ENCODE measurements at regions not wholly inside any gene's neighbourhood (a gene's known extent, or its start where the extent isn't known, plus 50 kb on each side); places are given as distances from the start of the nearest gene placed in this dataset.

- DNase-seq (ENCODE audit: low spot score) = no peak
Measured at GRCh38 chr9:135252980-135253304, 165.5 kb downstream of the OLFM1 start.

DNA sequence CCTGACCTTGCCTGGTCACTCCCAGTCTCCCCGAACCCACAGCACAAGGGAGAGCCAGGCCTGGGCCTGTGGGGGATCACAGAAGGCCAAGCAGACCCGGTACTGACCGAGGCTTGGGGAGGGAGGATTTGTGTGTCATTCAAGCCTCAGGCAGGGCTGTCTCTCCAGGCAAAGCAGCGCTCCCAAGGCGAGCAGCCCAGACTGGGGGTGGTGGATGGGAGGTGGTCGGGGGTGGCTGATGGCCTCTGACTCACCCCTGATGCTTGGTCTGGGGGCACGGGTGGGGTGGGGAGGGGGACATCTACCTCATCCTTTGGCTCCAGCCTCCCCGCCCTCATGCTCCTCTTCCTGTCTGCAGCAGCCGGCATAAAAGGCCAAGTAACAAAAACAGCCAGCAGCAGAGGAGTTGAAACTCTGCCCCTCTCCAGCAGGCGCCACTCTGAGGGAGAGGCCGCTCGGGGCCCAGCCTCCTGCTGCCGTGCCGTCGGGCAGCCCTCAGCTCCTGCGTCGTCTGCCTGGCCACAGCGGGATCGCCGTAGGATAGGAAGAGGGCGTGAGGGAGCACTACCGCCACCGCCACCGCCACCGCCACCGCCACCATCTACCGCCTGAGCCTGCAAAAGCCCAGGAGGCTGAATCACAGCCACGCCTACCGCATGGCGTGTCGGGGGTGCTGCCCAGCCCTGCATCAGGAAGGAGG lies 166.0 kb downstream of the OLFM1 start:
- DNase-seq (ENCODE audit: low spot score) = peak; percentile 37

- DNase-seq (ENCODE audit: low spot score) = no peak
Measured at GRCh38 chr9:135254176-135255032, 166.9 kb downstream of the OLFM1 start.

DNA sequence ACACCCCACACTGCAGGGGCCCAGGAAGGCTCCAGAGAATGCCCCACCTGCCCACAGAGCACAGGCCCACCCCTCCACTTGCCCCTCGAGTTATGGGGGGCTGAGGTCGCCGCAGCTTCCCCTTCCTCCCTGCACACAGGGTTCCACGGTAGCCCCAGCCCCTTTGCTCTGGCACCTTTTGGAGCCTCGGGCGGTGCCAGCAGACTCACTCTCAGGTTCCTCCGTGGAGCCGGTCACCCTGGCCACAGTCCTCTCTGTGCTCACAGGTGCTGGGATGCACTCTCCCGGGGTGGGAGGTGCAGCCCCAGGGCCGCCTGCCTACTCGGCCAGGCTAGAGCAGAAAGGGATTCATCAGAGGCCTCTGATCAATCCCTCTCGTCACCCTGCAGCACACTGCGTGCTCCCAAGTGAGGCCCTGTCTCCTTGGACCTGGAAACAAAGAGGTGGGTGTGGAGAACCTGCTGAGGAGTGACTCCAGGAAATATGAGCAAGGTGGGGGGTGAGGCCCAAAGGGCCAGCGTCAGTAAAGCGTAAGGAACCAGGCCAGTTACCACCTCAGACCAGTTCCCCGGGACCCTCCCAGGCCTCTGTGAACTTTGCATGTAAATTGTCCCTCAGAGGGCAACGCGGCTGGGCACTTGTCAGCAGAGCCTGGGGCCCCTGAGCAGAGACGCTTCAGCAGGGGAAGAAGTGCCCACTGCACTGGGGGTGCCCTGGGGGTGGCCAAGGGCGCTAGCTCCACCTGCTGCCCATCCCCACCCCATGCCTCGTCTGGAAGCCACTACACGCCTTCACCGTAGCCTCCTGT lies 167.8 kb downstream of the OLFM1 start:
- DNase-seq (ENCODE audit: low spot score) = no peak

DNA sequence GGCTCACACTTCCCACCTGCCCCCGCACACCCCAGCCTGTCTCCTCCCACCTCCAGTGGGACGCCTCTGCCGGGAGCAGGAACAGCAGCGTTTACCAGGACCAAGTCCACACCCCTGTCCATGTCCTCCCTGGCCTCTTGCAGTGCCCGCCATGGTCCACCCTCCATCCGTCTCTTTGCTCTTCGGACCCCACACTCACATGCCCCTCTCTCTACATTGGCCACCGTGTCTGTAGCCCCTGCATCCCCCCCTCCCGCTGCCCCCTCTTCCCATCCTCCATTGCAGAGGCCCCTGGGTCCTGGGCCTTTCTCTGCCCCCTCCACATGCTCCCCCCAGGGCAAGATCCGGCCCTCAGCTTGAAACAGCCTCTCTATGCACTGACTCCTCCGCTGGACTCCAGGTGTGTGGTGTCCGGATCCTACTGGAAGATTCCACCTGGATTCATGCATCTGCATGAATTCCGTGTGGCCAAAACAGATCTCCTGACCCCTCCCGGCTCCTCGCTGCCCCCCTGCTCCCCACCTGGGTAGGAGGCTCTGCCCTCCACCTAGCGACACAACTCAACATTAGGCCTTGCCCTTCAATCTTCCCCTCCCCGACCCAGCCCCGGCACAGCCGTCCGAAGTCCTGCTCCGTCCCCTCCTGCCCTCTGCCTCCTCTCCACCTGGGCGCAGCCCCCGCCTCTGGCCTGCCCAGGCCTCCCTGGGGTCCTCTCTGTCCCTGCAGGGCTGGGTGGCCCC lies 168.5 kb downstream of the OLFM1 start:
- DNase-seq (ENCODE audit: low spot score) = no peak

DNA sequence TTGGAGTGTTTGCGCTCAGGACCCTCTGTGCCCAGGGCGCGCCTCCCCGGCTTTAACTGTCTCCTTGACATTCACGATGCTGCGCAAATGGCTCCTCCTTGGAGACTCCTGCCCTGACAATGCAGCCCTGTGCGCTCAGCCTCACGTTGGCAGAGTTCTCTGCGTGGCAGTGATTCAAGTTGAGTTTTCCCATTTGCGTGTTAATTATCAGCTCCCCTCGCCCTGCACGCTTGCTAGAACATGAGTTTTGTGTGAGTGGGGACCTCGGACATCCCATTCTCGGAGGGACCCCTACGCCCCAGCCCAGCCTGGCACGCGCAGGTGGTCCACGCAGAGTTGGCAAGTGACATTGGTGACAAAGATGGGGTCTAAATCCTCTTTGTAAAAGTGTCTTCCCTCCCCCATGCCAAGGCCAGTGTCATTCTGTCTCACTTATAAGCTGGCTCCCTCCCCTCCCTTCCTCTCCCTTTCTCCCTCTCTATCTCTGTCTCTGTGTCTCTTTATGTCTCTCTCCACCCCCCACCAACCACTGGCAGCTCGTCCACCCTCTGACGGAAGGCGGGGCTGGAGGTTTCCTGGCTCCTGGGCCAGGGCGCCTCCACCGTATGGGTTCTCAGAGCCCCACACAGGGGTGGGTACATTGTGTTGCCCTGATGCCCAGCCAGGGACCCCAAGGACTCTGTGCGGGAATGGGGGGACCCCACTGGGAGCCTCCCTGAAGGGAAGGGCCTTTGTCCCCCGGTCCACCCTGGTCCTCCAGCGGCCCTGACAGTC lies 169.3 kb downstream of the OLFM1 start:
- no peak for DNase-seq (ENCODE audit: low spot score)

GRCh38 chr9:135258461-135258860 lies 171.0 kb downstream of the OLFM1 start:
- DNase-seq (ENCODE audit: low spot score) = no peak

GRCh38 chr9:135259273-135259672 lies 171.8 kb downstream of the OLFM1 start:
- DNase-seq (ENCODE audit: low spot score) = no peak

DNA sequence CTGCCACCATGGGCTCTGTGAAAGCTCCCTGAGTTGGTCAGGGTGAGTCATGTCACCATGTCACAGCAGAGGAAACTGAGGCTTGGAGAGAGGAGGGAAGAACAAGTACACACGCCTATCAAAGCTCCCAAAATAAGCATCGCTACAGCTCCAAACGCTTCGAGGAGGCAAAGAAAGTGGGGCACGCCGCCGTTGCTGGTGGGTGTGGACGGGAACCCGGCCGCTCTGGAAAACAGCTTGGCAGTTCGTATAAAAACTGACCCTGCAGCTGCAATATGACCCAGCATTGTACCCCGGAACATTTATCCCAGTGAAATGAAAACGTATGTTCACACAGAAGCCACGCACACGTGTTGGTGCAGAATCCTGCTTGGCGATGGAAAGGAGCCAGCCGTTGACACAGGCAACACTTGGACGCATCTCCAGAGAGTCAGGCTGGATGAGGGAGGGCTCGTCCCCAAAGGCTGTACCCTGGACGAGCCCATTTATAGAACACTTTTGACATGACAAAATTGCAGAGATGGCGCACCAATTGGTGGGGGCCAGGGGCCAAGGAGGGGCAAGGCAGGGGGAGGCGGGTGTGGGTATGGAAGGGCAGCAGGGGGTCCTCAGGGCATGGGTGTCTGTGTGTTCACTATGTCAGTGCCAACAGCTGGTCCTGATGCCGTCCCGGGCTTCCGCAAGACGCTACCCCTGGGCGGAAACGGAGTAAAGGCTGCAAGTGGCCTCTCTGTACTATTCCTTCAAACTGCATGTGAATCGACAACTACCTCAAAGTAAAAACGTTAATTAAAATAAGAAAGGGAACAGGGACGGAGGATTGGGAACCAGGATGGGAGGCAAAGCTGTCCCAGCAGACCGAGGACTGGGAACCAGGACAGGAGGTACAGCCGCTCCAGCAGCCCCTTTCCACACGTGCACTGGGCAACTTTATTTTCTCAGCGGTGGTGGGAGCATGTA lies 173.0 kb downstream of the OLFM1 start:
- no peak for DNase-seq (ENCODE audit: low spot score)

DNA sequence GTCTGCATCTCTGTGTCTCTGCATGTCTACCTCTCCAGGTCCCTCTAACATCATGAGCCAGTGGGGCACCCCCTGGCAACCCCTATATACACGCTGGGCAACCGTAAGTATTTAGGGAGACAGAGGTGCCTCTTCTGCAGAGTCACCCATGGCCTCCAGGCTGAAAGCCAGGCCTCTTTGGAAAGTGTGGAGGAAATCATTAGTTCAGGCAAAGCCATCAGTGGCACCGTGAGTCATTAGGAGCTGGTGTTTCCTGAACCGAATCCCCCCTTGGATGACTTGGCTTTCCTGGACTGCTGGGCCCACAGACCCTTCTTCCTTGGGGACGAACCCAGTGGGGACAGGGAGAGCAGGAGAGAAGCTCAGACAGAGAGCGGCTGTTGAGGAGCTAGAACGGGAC lies 174.8 kb downstream of the OLFM1 start:
- no peak for DNase-seq (ENCODE audit: low spot score)

GRCh38 chr9:135263511-135263910 lies 176.0 kb downstream of the OLFM1 start:
- DNase-seq (ENCODE audit: low spot score) = no peak

GRCh38 chr9:135265931-135266330 lies 178.5 kb downstream of the OLFM1 start:
- no peak for DNase-seq (ENCODE audit: low spot score)

DNA sequence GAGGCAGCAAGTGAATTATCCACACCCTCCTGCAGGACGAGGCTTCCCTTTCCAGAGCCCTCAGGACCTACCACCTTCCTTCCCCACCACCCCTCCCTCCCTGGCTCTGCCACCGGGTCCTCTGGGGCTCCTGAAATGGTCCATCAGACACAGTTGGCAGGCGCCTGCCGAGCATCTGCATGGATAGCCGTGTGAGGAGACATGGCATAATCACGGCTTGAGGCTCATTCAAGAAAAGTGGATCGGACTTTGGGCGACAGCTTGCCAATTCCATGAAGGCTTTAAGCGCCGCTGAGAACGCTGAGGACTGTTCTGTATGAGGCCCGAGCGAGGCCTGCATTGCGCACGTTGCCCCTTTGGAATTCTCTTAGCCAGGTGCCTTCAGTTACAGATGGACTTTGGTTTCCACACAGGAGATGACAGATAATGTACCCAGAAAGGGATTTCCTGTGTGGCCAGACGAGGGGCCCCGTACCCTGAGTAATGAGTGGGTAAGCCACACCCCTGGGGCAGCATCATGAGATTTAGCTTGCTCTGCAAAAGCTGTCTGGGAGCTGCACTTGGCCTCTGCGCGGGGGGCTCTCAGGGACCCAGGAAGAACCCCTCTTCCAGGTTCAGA lies 179.8 kb downstream of the OLFM1 start:
- DNase-seq (ENCODE audit: low spot score) = no peak

GRCh38 chr9:135268031-135268430 lies 180.6 kb downstream of the OLFM1 start:
- no peak for DNase-seq (ENCODE audit: low spot score)

DNA sequence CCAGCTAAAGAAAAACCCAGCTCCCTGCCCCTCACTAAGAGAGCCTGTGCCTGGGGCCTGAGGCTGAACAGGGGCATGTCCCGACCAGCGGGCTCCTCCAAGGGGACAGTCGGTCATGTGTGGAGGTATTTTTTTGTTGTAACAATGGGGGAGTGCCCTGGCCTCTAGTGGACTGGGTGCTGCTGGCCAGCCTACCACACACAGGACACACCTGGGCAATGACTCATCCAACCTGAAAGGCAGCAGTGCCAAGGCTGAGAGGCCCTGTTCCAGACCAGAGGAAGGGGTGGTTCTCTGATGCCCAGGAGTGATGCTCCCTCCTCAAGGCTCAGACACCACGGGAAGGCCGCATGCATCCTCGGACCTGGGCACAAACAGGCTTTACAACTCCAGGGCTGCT lies 181.5 kb downstream of the OLFM1 start:
- DNase-seq (ENCODE audit: low spot score) = no peak

DNA sequence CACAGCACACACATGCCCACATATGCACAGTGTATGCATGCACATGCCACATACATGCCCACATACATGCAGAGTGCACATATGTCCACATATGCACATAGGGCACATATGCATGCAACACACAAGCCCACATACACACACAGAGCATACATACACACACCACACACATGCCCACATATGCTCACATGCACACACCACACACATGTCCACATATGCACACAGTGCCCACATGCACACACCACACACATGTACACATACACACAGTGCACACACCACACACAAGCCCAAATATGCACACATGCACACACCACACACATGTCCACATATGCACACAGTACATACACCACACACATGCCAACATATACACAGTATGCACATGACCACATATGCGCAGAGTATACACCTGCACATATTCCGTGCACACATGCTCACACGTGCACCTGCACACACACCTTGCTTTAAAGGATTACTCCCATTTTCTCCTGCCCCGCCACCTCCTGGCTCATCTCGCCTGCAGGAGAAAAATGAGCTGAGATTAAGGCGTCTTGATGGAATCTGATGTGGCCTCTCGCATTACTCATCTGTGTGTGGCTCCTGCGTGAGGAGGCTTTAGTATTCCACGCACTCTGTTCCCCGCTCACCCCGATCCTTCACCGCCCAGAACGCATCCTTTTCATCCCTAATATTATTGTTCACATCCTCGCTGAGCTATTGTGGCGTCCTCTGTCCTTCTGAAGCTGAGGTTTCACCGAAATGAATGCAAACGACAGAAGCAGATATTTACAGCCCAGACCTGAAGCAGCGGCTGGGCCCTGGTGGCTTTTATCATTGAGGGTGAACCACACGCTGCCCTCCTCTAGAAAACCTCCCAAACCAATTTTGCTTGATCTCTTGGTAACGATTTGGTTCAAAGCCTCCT lies 182.7 kb downstream of the OLFM1 start:
- no peak for DNase-seq (ENCODE audit: low spot score)

GRCh38 chr9:135271425-135271824 lies 184.0 kb downstream of the OLFM1 start:
- no peak for DNase-seq (ENCODE audit: low spot score)

DNA sequence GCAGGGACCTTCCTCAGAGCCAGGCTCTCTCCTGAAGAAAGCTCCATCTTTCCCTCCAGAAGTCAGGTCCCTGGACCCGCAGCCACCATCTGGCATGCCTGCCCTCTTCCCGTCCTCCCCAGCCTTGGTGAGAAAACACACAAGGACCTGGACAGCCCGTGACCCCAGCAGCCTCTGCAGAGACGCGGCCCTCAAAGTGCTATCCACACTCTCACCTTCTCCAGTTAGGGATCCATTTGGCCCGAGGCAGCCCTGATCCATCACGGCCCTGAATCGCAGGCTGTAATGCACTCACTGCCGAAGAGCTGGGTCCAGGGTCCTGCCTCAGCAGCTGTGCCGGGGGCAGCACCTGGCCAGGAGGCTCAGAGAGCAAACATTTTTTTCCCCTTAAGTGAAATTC lies 185.1 kb downstream of the OLFM1 start:
- DNase-seq (ENCODE audit: low spot score) = no peak
